IMR-90 (cell line): ENCODE measurements at regions not wholly inside any gene's neighbourhood (a gene's known extent, or its start where the extent isn't known, plus 50 kb on each side); places are given as distances from the start of the nearest gene placed in this dataset.

Experiments
- ATAC-seq: fragments of 200-7000 bp; cut with Tn5 transposase; 2 replicates; pipeline ENCODE4 v1.9.1; 2020; ENCODE audit warnings: low read depth, mild to moderate bottlenecking, moderate library complexity
- BruUV-seq: library from RNA; stranded (reverse); fragments of 400-500 nt; replicated peaks from 2 replicates; lab custom pipeline; 2021; lab: Mats Ljungman, UMichigan
- CTCF ChIA-PET: fragments of 300-600 bp; formaldehyde crosslinking; extraction: SDS; loops from one replicate; lab custom pipeline; 2021; ENCODE audit warnings: antibody characterized with exemption; lab: Yijun Ruan, JAX
- POLR2A ChIA-PET: fragments of 300-600 bp; sonication (Branson Sonifier 250); formaldehyde crosslinking; loops from one replicate; lab custom pipeline; 2022; ENCODE audit warnings: antibody characterized with exemption; ENCODE audit not compliant: unreplicated experiment; lab: Charles Lee
- DNase-seq: peaks from one replicate; pipeline ENCODE4 v3.0.0; 2013
- H2AFZ ChIP-seq: replicated peaks from 2 replicates; pipeline ENCODE3; 2013; ENCODE audit warnings: low read length, mild to moderate bottlenecking; ENCODE audit not compliant: poor library complexity
- H2AK5ac ChIP-seq: 2 replicates; pipeline ENCODE4 v1.6.1; 2013; ENCODE audit warnings: low read depth, low read length, inconsistent platforms
- H2AK9ac ChIP-seq: replicated peaks from 2 replicates; pipeline ENCODE3; 2013; ENCODE audit warnings: mild to moderate bottlenecking, low read depth, low read length, moderate library complexity; ENCODE audit not compliant: poor library complexity
- H2BK120ac ChIP-seq: 2 replicates; pipeline ENCODE4 v1.6.1; 2013; ENCODE audit warnings: low read depth, low read length, inconsistent platforms
- H2BK15ac ChIP-seq: 3 replicates; pipeline ENCODE4 v1.6.1; 2013; ENCODE audit warnings: low read depth, low read length, inconsistent platforms
- H2BK20ac ChIP-seq: 2 replicates; pipeline ENCODE4 v1.6.1; 2013; ENCODE audit warnings: low read depth, mild to moderate bottlenecking, inconsistent platforms, low read length, moderate library complexity
- H2BK5ac ChIP-seq: 2 replicates; pipeline ENCODE4 v1.6.1; 2013; ENCODE audit warnings: mild to moderate bottlenecking, low read depth, low read length, inconsistent platforms; ENCODE audit not compliant: poor library complexity, severe bottlenecking
- H3K14ac ChIP-seq: replicated peaks from 2 replicates; pipeline ENCODE4 v1.6.1; 2013; ENCODE audit warnings: low read depth, low read length, inconsistent platforms
- H3K18ac ChIP-seq: 2 replicates; pipeline ENCODE4 v1.6.1; 2013; ENCODE audit warnings: low read depth, low read length, control low read depth
- H3K23ac ChIP-seq: 2 replicates; pipeline ENCODE4 v1.6.1; 2013; ENCODE audit warnings: low read depth, low read length, inconsistent platforms
- H3K27ac ChIP-seq: 2 replicates; pipeline ENCODE4 v1.5.1; 2013; ENCODE audit warnings: mild to moderate bottlenecking, control low read depth, low read length; ENCODE audit not compliant: insufficient read depth
- H3K27me3 ChIP-seq: 2 replicates; pipeline ENCODE4 v1.6.1; 2013; ENCODE audit warnings: low read length; ENCODE audit not compliant: control insufficient read depth, insufficient read depth
- H3K36me3 ChIP-seq: 2 replicates; pipeline ENCODE4 v1.6.1; 2013; ENCODE audit warnings: low read length, mixed read lengths; ENCODE audit not compliant: control insufficient read depth, insufficient read depth
- H3K4ac ChIP-seq: 2 replicates; pipeline ENCODE4 v1.6.1; 2013; ENCODE audit warnings: low read depth, low read length, inconsistent platforms
- H3K4me1 ChIP-seq: 2 replicates; pipeline ENCODE4 v1.6.1; 2013; ENCODE audit warnings: low read length, mixed read lengths; ENCODE audit not compliant: control insufficient read depth, insufficient read depth
- H3K4me2 ChIP-seq: 2 replicates; pipeline ENCODE4 v1.6.1; 2013; ENCODE audit warnings: low read depth, mild to moderate bottlenecking, control low read depth, low read length, moderate library complexity
- H3K4me3 ChIP-seq: 2 replicates; pipeline ENCODE4 v1.5.1; 2013; ENCODE audit warnings: low read depth, mild to moderate bottlenecking, control low read depth, low read length, moderate library complexity; ENCODE audit not compliant: insufficient read depth
- H3K56ac ChIP-seq: 2 replicates; pipeline ENCODE4 v1.6.1; 2013; ENCODE audit warnings: low read length, inconsistent platforms; ENCODE audit not compliant: insufficient read depth; ENCODE audit errors: extremely low read depth
- H3K79me1 ChIP-seq, 2 experiments: 2 replicates each; pipeline ENCODE4 v1.6.1; 2013; ENCODE audit warnings: low read length in 2 of 2, inconsistent platforms in 1 of 2, low read depth in 1 of 2
- H3K9ac ChIP-seq: 2 replicates; pipeline ENCODE4 v1.6.1; 2013; ENCODE audit warnings: low read depth, low read length, control low read depth
- H3K9me1 ChIP-seq: 2 replicates; pipeline ENCODE4 v1.6.1; 2013; ENCODE audit warnings: low read length, inconsistent platforms; ENCODE audit not compliant: insufficient read depth
- H3K9me3 ChIP-seq: 2 replicates; pipeline ENCODE4 v1.6.1; 2013; ENCODE audit warnings: low read length; ENCODE audit not compliant: control insufficient read depth, insufficient read depth
- H4K20me1 ChIP-seq: 2 replicates; pipeline ENCODE4 v1.6.1; 2013; ENCODE audit warnings: low read length, inconsistent platforms; ENCODE audit not compliant: insufficient read depth
- H4K5ac ChIP-seq: 2 replicates; pipeline ENCODE4 v1.6.1; 2013; ENCODE audit warnings: mild to moderate bottlenecking, low read depth, low read length, control low read depth
- H4K8ac ChIP-seq, 2 experiments: 2 replicates each; pipeline ENCODE4 v1.6.1; 2013; ENCODE audit warnings: low read depth in 2 of 2, low read length in 2 of 2, control low read depth in 1 of 2, inconsistent platforms in 1 of 2
- H4K91ac ChIP-seq: 2 replicates; pipeline ENCODE4 v1.6.1; 2013; ENCODE audit warnings: low read depth, low read length, inconsistent platforms; ENCODE audit not compliant: insufficient read depth
- FOS ChIP-seq: fragments of 150-350 bp; IDR thresholded peaks from 2 replicates; pipeline ENCODE4 v1.6.1; 2016; ENCODE audit warnings: low read depth, low read length
- MAZ ChIP-seq: IDR thresholded peaks from 2 replicates; pipeline ENCODE4 v1.6.1; 2012; ENCODE audit warnings: low read depth, mild to moderate bottlenecking, low read length, improper control_type of control experiment, moderate library complexity, borderline replicate concordance
- MXI1 ChIP-seq: IDR thresholded peaks from 2 replicates; pipeline ENCODE4 v1.6.1; 2012; ENCODE audit warnings: low read depth, mild to moderate bottlenecking, low read length, moderate library complexity, borderline replicate concordance
- NFE2L2 ChIP-seq: fragments of 150-350 bp; IDR thresholded peaks from 2 replicates; pipeline ENCODE4 v1.6.1; 2016; ENCODE audit warnings: low read depth, mild to moderate bottlenecking, low read length
- RAD21 ChIP-seq: IDR thresholded peaks from 2 replicates; pipeline ENCODE4 v1.6.1; 2012; ENCODE audit warnings: low read length, improper control_type of control experiment
- SMC3 ChIP-seq: fragments of 150-350 bp; IDR thresholded peaks from 2 replicates; pipeline ENCODE4 v1.6.1; 2016; ENCODE audit warnings: low read depth, mild to moderate bottlenecking, antibody characterized with exemption, low read length, moderate library complexity
- dilution Hi-C: fragments of 300-500 bp; cut with HindIII; formaldehyde crosslinking; loops from one replicate; pipeline ENCODE4 v1.14.3; 2018; ENCODE audit warnings: low sequenced_read_pairs; ENCODE audit not compliant: unreplicated experiment
- in situ Hi-C: fragments of 300-500 bp; cut with MboI; formaldehyde crosslinking; loops from 3 replicates; pipeline ENCODE4 v1.14.3; 2019; ENCODE audit warnings: low sequenced_read_pairs, inconsistent platforms, mixed read lengths
- intact Hi-C: fragments of 100-400 bp; cut with micrococcal nuclease; formaldehyde crosslinking; loops from 2 replicates; pipeline ENCODE4 v1.10.0; 2022
- TF ChIP-seq, protein P1 (sequence below): conservative IDR thresholded peaks from 2 replicates; pipeline ENCODE4 v1.5.1; 2012; ENCODE audit warnings: mild to moderate bottlenecking, low read depth, low read length, improper control_type of control experiment
- TF ChIP-seq, protein P2 (sequence below): fragments of 150-350 bp; IDR thresholded peaks from 2 replicates; pipeline ENCODE4 v1.6.1; 2017; ENCODE audit warnings: mild to moderate bottlenecking, antibody characterized with exemption, low read length, low read depth

DNA sequence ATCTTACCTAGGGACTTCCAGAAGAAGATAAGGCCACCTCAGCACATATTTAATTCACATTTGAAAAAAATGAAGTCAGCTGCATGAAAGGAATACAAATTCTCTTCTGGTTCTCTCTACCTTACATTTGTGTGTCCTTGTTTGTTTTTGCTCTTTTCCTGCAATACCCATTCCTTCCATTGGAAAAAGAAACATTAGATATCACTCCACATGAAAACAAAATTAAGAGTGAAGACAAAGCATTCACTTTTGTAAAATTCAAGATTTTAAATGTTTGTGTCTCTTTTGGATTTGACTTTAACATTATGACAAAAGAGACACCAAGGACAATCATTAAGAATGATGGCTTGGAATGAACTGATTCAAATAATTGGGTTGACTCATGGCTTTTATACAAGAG, 1351.8 kb downstream of the FSTL5 start:
- Histone ChIP-seq H2BK5ac (no peak overlapping the region), H3K36me3 (no peaks in the 10 kb centered on the region), H2BK120ac (no peak overlapping the region), H3K14ac (no peak overlapping the region), H2BK20ac (no peak overlapping the region), H3K4me1 (no peaks in the 10 kb centered on the region), H2AK5ac (no peak overlapping the region), H2AFZ (no peak overlapping the region), H3K23ac (no peak overlapping the region), H4K5ac (no peak overlapping the region), H3K4ac (no peak overlapping the region), H3K9me3 (no peaks in the 10 kb centered on the region), H3K9me1 (no peaks in the 10 kb centered on the region), H3K56ac (no peak overlapping the region), H4K20me1 (no peaks in the 10 kb centered on the region), H4K8ac (no peak overlapping the region), H3K9ac (no peak overlapping the region), H2BK15ac (no peak overlapping the region), H3K79me1 (no peaks in the 10 kb centered on the region), H3K4me3 (no peak overlapping the region), H3K4me2 (no peak overlapping the region), H2AK9ac (no peak overlapping the region), H3K27ac (no peak overlapping the region), H3K27me3 (no peaks in the 10 kb centered on the region), H3K18ac (no peak overlapping the region), H4K91ac (no peak overlapping the region)
- TF ChIP-seq SMC3 = no peak
- no peak for TF ChIP-seq MAZ
- TF ChIP-seq, protein P1, sequence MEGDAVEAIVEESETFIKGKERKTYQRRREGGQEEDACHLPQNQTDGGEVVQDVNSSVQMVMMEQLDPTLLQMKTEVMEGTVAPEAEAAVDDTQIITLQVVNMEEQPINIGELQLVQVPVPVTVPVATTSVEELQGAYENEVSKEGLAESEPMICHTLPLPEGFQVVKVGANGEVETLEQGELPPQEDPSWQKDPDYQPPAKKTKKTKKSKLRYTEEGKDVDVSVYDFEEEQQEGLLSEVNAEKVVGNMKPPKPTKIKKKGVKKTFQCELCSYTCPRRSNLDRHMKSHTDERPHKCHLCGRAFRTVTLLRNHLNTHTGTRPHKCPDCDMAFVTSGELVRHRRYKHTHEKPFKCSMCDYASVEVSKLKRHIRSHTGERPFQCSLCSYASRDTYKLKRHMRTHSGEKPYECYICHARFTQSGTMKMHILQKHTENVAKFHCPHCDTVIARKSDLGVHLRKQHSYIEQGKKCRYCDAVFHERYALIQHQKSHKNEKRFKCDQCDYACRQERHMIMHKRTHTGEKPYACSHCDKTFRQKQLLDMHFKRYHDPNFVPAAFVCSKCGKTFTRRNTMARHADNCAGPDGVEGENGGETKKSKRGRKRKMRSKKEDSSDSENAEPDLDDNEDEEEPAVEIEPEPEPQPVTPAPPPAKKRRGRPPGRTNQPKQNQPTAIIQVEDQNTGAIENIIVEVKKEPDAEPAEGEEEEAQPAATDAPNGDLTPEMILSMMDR = no peak
- no peak for TF ChIP-seq FOS
- TF ChIP-seq RAD21 = no peak
- no peak for TF ChIP-seq NFE2L2
- no peak for TF ChIP-seq MXI1
- TF ChIP-seq, protein P2, sequence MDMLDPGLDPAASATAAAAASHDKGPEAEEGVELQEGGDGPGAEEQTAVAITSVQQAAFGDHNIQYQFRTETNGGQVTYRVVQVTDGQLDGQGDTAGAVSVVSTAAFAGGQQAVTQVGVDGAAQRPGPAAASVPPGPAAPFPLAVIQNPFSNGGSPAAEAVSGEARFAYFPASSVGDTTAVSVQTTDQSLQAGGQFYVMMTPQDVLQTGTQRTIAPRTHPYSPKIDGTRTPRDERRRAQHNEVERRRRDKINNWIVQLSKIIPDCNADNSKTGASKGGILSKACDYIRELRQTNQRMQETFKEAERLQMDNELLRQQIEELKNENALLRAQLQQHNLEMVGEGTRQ = no peak
- intact Hi-C loops (no loop called here), in situ Hi-C loops (no loop called here), dilution Hi-C loops (no loop called here)
- BruUV-seq = no TSS peak
- CTCF ChIA-PET = no interaction called here
- ATAC-seq (no peak), DNase-seq (no peak)
- POLR2A ChIA-PET = no interaction called here
